Inflammatory macrophage (primary cell): ENCODE measurements at regions not wholly inside any gene's neighbourhood (a gene's known extent, or its start where the extent isn't known, plus 50 kb on each side); places are given as distances from the start of the nearest gene placed in this dataset.

ENCODE experiments used
- DNase-seq, 2 donors: peaks; one replicate each; pipeline ENCODE4 v3.0.0-alpha.2; 2020 to 2022

DNA sequence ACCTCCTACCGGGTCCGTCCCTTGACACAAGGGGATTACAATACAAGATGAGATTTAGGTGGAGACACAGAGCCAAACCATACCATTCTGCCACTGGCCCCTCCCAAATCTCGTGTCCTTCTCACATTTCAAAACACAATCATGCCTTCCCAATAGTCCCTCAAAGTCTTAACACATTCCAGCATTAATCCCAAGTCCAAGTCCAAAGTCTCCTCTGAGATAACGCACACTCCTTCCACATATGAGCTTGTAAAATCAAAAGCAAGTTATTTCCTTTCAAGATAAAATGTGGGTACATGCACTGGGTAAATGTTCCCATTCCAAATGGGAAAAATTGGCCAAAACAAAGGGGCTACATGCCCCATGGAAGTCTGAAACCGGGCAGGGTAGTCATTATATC lies 463.9 kb upstream of the CDH9 start:
- DNase-seq: no peak

DNA sequence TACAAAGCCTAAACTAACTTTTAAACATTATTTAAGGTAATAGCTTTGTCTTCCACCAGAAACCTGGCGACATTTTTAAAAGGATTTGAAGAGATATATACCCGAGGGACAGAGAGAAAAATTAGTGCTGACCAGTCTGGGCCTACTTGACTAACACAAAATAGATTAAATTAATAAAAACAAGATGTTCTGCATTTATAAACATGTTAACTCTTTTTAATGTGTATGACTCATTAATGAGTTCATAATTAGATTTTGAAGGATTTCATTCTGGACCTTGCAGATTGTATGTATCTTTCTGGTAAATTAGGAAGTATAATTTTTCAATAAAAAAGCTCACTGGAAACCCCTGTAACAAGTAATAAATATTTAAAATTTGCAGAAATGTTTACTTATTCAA lies 459.1 kb upstream of the CDH9 start:
- DNase-seq: no peak

DNA sequence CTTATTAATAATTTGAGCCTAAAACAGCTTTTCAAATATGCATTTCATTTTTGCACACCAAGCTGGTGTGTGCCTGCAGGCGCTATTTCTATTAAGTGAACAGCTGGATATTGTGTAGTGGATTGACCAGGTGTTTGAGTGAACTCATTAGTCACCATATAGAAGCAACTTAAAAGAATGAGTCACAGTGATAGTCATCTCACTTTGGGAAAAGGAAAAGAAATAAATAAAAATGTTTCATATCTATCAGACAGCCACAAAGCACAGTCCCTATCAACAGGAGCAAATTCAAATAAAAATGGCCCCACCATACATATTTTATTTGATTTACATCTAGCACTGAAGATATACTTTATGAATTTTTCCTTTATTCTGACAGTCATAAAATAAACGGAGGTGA lies 456.5 kb upstream of the CDH9 start:
- DNase-seq: no peak

DNA sequence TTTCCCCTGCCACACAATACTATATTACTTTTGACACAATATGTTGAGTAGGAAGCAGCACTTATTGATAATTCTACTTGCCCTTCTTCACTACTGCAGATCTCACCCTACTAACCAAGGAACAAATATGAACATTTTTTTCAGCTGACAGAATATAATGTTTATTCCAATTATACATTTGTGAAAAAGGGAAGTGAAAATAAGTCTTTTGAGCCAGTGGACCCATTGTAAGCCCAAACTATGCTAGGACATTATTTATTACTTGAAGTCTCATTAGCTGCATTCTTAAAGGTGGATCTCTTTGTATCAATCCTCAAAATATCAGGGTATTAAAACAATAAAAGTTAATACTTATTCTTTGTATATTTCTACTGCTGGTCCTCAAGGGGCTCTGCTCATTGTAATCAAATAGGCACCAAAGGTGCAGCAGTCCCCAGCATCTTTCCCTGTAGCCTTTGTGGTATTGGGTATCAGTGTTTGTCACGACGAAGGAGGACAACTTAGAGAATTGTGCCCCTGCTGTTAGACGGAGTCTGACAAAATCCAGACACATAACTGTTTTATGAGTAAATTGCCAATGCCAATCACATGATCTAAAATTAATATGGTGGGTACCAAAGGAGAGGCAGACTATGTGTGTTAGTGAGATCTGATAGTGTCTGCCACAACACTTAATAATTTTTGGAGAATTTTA lies 453.5 kb upstream of the CDH9 start:
- no peak for DNase-seq

DNA sequence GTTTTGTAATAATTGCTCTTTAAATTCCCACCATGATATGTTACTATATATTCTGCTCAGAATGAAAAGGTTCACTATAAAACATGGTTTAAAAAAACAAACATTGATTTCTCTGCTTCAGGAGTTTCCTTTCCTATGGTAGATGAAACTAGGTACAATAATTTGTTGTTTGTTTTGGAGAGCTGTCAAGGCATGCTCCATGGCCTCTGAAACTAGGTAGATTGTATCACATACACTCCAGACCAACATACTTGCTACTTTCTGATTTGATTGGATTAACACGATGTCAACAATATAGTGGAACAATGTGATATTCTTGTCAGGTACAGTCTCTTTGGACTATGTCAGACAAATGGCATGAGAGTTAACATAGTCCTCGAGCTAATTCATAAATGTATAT lies 452.7 kb upstream of the CDH9 start:
- DNase-seq: no peak

DNA sequence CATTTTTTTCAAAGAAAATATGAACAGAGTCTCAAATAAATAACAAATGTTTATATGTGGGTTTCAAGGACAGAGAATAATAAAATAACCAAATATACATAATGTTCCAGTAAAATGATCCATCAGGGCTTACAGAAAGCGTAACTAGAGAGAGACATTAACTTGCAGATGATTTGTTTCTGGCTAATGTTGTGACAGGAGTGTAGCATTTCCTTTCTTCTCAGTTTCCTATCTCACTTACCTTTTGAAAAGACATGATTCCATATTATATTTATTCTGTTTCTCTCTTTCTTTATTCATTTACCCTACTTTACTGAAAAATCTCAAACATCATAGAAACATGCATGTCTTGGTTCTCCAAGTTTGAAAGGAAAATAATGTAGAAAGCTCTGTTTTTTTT lies 451.3 kb upstream of the CDH9 start:
- no peak for DNase-seq

DNA sequence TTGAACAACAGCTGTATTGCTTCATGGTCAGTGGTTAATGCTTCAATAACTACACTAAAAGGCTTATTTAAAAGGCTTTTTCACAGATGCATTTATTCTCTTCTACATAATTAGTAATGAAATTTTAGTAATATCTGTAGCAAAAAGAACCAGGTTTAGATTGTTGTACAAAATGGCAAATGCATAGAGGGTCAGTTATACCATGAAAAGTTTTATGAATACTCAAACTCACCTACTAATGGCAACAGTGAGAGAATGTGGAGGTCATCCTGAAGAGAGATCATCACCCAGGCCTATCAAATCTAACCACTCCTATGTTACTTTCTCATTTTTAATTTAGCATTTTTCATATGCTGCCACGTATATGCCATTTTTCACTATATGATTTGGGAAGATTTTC lies 444.3 kb upstream of the CDH9 start:
- no peak for DNase-seq

DNA sequence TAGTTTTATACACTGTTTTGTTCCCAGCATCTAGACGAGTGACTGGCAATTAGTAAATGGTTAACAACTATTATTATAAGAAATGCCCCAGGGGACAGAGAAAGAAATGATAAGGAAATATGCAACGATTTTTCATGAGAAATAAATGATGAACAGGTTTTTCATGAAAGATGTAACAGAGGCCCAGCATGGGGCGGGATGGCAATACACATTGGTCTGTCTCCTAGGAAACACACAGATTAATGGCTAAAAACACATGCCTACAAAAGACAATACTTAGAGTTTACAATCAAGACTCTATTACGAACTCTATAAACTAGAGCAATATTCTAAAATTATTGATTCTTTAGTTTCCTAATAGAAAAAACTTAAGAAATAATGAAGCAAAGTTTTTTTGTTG lies 441.5 kb upstream of the CDH9 start:
- no peak for DNase-seq

DNA sequence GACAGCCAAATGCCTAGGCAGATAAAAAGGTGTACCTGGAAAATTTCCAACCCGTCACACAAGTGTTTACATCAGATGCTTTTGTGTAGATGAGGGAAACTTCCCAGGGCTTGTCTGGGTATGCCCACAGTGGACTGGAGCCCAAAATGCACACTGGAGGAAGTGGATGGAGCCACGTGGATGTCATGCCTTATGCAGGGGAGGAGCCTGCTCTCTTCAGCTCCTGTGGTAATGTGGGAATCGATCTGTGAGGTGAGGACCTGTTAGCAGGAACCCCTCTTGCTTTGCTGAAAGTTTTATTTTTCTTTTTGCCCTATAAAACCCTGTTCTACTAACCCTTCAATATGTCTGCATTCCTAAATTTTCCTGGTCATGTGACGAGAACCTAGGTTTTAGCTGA lies 439.2 kb upstream of the CDH9 start:
- no peak for DNase-seq

DNA sequence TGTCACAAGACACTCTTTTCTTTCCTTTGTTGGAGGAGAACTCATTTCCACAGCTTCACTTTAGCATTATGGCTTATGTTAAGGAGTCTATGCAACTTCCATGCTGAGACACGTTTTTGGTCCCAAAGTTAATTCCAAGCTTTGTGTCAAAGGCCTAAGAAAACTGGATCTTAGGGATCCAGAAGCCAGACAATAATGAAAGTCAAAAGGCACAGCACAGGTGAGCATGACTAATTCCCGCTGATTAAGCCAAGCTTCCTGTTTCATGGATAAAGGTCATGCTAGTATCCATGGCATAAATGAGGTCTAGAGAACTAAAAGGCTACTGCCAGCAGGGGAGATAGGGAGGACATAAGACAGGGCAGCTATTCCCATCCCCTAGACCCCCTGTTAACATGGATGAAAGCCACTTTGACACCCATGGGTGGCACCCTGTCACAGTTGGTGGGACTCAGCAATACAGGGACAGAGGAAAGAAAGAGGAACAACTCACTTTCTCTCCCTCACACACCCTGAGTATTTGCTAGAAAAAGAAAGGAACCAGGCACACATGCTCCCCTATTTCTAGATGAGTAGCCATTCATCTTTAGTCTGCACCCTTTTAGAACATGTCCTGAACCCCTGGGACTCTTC lies 438.1 kb upstream of the CDH9 start:
- no peak for DNase-seq

DNA sequence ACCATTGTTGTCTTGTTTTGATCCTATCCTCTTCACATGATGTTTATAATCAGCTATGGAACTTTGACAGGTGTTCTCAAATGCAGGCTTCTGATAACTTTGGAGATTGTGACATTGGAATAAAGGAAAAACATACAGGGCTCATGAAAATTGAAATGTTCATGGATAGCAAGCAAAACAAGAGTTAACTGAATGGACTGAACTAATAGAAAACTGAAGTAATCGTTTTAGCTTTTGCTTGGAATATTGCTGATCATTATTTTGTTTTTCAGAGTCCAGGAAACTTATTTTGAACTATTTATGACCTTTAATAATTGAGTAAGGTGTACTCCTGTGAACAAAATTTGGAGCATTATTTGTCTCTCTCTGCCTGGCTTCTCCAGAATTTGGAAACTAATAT lies 436.7 kb upstream of the CDH9 start:
- DNase-seq: no peak

DNA sequence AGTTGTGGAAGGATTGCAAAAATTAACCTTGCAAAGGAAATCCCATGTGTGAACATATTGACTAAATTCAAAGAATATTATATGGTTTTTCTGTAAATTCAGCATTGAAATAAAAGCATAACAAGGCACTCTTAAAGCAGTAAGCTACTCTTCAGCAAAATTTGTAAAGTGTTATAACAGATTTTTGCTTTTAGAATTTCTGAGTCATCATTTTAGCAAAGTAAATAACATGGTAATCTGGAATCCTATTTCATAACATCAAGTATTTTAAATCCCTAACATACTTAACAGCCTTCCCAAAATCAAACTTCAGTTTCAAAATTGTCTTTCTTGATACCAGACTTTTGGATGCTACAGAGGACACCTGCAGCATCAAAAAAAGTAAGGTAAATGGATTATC lies 436.0 kb upstream of the CDH9 start:
- no peak for DNase-seq

DNA sequence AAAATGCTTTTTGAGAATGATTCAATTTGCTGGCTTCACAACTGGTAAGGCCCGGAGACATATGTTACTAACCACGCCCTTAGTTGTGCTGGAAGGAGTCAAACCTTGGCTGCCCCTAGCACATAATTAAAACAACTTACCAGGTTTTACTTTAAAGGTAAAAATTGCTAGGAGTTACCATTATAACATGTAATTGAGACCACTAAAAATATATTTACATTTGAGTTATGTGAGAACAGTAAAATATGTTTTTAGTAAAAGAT lies 435.6 kb upstream of the CDH9 start:
- DNase-seq: no peak

DNA sequence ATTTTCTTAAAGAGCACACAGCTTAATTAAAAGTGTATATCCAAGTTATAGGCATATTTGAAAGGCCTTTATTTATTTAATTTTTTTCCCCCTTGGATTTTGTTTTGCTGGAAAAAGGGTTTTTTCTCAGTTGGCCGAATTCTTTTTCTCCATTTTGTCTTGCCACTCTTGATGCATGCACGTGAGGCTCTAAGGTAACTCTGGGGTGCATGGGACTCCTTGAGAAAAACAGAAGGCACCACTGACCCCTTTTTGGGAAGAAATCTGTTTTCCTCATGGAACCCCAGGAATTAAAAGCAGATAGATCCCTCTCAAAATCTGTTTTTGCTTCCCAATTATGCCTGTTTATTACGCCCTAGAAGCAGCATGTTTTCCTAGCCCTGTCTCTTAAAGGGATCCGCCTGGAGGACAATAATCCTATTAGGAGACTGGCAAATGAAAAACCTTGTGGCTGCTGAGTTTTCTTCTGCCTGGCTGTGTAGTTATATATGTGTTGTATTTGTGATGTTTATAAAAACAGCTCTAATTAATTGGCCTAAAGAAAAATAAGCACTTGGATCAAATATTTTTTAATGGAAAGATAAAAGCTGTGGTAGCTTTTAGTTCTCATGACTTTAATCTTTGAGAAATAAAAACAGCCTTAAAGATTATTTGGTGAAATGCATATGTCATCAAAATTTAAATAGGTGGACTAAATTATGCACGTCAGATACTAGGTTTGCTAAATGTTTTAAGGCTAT lies 435.1 kb upstream of the CDH9 start:
- no peak for DNase-seq

DNA sequence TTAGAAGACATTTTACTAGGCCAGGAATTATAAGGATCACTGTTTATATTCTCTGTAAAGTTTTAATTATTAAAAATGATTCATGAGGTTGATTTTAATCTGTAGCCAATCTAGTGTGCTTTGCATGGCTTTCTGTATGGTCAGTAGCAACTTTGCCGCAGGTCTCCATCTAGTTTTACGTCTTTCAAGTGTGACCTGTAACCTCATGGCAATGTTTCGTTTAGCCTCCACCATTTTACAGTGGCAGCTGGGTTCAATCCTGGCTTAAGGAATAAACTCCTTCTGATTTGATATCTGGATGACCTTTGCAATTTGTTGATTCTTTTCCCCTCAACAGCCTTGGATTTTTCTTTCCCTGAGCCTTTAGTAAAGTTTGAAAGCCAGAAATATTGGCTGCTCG lies 434.5 kb upstream of the CDH9 start:
- DNase-seq: no peak

DNA sequence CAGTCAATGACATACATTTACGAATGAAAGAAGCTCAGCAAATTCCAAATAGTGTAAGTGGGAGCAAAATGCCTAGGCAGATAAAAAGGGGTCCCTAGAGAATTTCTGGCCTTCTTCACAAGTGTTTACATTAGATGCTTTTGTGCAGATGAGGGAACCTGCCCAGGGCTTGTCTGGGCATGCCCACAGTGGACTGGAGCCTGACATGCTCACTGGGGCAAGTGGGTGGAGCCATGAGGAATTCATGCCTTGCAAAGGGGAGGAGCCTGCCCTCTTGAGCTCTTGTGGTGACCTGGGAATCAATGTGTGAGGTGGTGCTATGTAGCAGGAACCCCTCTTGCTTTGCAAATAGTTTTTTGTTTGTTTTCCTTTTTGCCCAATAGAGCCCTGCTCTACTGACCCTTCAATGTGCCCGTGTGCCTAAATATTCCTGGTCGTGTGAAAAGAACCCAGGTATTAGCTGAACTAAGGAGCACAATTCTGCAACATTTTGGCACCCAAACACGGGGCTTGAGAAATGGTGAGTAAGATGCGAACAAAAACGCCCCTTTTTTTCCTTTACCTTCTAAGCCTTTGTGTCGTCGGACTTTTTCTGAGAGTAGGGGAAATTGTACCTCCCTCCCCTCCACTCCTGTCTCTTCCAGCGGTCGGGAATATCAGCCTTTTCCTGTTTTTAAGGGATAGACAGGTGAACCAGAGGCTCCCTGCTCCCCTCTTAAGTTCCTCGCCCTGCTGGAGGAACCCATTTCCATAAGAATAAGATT lies 433.8 kb upstream of the CDH9 start:
- DNase-seq: no peak

DNA sequence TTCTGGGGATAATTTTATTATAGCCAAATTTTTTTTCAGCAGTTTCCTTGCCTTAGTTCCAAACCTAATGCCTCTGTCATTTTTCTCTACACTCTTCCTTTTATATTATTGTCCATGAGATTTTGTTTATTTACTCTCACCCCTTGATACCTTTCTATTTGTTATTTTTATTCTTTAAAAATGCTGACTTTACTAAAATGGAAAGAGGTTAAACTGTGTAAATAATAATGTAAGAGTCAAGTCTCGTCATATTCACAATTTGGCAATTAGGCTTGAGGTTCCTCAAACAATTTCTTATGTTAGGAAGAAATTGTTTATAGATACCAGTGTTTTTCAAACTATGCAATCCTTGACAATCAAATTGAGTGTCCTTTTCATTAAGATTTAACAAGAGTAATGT lies 428.6 kb upstream of the CDH9 start:
- DNase-seq: no peak

DNA sequence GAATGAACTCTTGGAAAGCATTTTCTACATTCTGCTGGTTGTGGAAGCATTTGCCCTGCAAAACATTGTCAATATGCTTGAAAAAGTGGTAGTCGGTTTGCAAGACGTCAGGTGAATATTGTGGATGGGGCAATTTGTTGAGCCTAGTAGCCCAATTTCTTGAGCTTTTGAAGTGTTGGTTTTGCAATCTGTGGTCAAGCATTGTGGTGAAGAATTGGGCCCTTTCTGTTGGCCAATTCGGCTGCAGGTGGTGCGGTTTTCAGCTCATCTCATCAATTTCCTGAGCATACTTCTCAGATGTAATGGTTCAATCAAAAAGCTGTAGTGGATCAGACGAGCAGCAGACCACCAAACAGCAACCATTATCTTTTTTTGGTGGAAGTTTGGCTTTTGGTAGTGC lies 426.8 kb upstream of the CDH9 start:
- DNase-seq: no peak

DNA sequence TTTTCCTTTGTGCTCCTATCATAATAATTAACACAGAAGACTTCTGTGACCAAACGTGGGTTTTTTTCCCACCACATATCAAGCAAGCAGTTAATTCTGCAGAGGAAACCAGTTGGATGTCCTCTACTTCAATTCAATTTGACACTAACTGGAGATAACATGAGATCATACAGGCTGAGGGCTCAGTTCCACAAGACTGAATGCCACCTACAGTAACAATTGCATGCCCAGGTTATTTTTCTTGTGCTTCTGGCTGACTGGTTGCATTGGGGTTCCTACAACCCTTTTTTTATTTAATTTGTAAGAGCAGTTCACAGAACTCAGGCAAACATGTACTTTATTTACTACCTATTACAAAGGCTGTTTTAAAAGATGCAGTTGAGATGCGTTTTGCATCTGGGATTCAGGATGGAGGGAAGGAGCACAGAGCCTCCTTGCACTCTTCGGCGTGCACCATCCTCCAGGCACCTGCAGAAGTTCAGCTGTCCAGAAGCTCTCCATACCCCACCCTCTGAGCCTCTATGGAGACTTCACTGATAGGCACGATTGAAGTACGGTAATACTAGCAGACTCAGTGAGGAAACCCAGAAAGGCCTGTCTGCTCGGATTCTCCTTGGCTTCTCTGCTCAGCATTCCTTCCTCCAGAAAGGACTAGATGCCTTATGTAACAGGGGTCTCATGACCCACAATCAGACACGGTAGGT lies 425.2 kb upstream of the CDH9 start:
- no peak for DNase-seq

DNA sequence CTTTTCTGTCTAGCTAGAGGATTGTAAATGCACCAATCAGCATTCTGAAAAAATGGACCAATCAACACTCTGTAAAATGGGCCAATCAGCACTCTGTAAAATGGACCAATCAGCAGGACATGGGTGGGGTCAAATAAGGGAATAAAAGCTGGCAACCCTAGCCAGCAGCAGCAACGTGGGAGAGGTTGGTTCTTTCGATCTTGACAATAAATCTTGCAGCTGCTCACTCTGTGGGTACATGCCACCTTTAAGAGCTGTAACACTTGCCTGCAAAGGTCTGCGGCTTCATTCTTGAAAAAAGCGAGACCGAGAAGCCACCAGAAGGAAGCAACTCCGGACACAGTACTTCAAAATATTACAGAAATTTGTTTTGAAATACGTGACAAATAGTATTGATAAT lies 424.6 kb upstream of the CDH9 start:
- DNase-seq: no peak

DNA sequence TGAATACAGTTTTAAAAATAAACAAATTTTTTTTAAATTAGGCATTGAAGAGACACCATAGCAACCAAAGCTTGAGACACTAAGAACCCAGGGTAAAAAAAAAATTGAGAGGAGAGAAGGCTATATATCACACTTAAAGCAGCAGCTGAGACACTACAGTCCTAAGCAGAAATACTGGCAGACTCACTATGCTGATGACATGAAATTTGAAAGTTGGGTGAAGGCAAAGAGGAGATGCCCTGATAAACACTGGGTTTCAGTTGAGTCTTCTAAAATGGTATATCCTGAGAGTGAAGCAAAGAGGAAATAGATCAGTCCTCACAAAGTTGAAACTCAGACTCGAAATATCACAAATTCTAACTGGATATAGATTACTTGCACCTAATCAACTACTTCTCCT lies 419.9 kb upstream of the CDH9 start:
- DNase-seq: no peak

DNA sequence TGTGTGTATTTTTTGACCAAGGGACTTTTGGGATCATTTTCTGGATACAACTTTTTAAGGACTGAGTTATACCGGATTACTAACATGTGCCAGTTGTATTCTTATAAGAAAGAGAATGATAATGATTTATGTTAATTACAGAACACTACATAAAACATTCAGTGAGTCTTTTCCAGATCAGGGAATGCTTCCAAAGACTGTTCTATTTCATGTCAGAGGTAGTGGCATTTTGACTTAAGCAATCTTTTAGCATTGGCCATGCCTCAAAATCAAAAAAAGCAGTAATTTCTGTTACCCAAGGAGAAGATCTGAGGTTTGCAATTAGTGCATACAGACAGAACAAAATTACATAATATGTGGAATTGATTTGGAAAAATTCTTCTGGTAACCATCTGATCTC lies 413.0 kb upstream of the CDH9 start:
- DNase-seq: no peak

DNA sequence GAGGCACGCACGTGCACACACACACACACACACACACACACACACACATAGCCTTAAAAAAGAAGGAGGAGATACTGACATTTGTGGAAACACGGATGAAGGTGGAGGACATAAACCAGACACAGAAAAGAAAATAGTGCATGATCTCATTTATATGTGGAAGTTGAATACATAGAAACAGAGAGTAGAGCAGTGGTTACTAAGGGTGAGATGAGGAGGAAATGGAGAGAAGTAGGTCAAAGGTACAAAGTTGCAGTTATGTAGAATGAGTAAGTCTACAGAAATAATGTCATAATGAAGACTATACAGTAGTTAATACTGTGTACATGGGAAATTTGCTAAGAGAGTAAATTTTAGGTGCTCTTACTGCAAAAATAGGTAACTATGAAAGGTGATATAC lies 412.2 kb upstream of the CDH9 start:
- no peak for DNase-seq
